H1 (cell line): ENCODE measurements at regions not wholly inside any gene's neighbourhood (a gene's known extent, or its start where the extent isn't known, plus 50 kb on each side); places are given as distances from the start of the nearest gene placed in this dataset.

Experiments used
- CTCF ChIA-PET: fragments of 300-600 bp; sonication (Branson Sonifier 250); formaldehyde crosslinking; loops from one replicate; lab custom pipeline; 2021; ENCODE audit not compliant: partially characterized antibody; lab: Charles Lee
- POLR2A ChIA-PET: fragments of 300-600 bp; sonication (Branson Sonifier 250); formaldehyde crosslinking; loops from one replicate; lab custom pipeline; 2021; ENCODE audit warnings: inconsistent platforms; ENCODE audit not compliant: partially characterized antibody; lab: Charles Lee
- DNase-seq, 2 experiments: peaks; one replicate each; pipeline versions ENCODE4 v3.0.0 to v3.0.0-alpha.2; 2010 to 2022; ENCODE audit warnings: low spot score in 2 of 2, low read depth in 1 of 2, mixed read lengths in 1 of 2
- FAIRE-seq: peaks from 2 replicates; lab custom pipeline; 2011; peaks lifted over from hg19 to GRCh38; lab: Jason Lieb, UNC
- H2AFZ ChIP-seq: 2 replicates; pipeline ENCODE4 v1.8.1; 2012; ENCODE audit warnings: low read length, inconsistent platforms
- H2AK5ac ChIP-seq: 2 replicates; pipeline ENCODE4 v1.6.1; 2013; ENCODE audit warnings: low read depth, low read length
- H2BK120ac ChIP-seq: replicated peaks from 2 replicates; pipeline ENCODE3; 2013; ENCODE audit warnings: low read depth, low read length, inconsistent platforms
- H2BK12ac ChIP-seq: 2 replicates; pipeline ENCODE4 v1.6.1; 2013; ENCODE audit warnings: low read depth, low read length
- H2BK15ac ChIP-seq: 2 replicates; pipeline ENCODE4 v1.6.1; 2013; ENCODE audit warnings: low read length
- H2BK20ac ChIP-seq: 2 replicates; pipeline ENCODE4 v1.6.1; 2013; ENCODE audit warnings: low read length
- H2BK5ac ChIP-seq: 2 replicates; pipeline ENCODE4 v1.6.1; 2013; ENCODE audit warnings: low read depth, low read length
- H3K14ac ChIP-seq: 2 replicates; pipeline ENCODE4 v1.6.1; 2013; ENCODE audit warnings: inconsistent platforms; ENCODE audit not compliant: insufficient read length
- H3K18ac ChIP-seq: 2 replicates; pipeline ENCODE4 v1.6.1; 2013; ENCODE audit warnings: low read length; ENCODE audit errors: extremely low read depth
- H3K23ac ChIP-seq: 2 replicates; pipeline ENCODE4 v1.6.1; 2013; ENCODE audit warnings: inconsistent platforms; ENCODE audit not compliant: insufficient read length
- H3K23me2 ChIP-seq: 2 replicates; pipeline ENCODE4 v1.6.1; 2013; ENCODE audit warnings: low read depth, low read length
- H3K27ac ChIP-seq: 2 replicates; pipeline ENCODE4 v1.6.1; 2011; ENCODE audit warnings: low read depth, low read length, inconsistent platforms
- H3K27me3 ChIP-seq, 4 experiments: replicated peaks in 1 of 4; 1 replicate in 1 of 4; 2 replicates in 3 of 4; pipeline versions ENCODE4 v1.6.1 to v1.8.1; 2011 to 2013; ENCODE audit warnings: low read length in 3 of 4, mild to moderate bottlenecking in 3 of 4, inconsistent platforms in 2 of 4, mixed read lengths in 2 of 4, moderate library complexity in 1 of 4; ENCODE audit not compliant: control insufficient read depth in 3 of 4, insufficient read depth in 3 of 4; ENCODE audit errors: extremely low read depth in 1 of 4
- H3K36me3 ChIP-seq, 4 experiments: 2 replicates each; pipeline versions ENCODE4 v1.6.1 to v1.8.1; 2011 to 2013; ENCODE audit warnings: mild to moderate bottlenecking in 4 of 4, low read length in 3 of 4, moderate library complexity in 2 of 4, control low read depth in 1 of 4, inconsistent platforms in 1 of 4; ENCODE audit not compliant: insufficient read depth in 4 of 4, control insufficient read depth in 2 of 4
- H3K4ac ChIP-seq: replicated peaks from 2 replicates; pipeline ENCODE3; 2013; ENCODE audit warnings: low read length, low read depth, mixed read lengths, inconsistent platforms; ENCODE audit not compliant: insufficient read length
- H3K4me1 ChIP-seq, 4 experiments: replicated peaks in 1 of 4; 1 replicate in 1 of 4; 2 replicates in 3 of 4; pipeline versions ENCODE4 v1.6.1 to v1.8.1; 2011 to 2013; ENCODE audit warnings: low read length in 3 of 4, inconsistent platforms in 2 of 4, mixed read lengths in 1 of 4; ENCODE audit not compliant: insufficient read depth in 4 of 4, control insufficient read depth in 3 of 4
- H3K4me2 ChIP-seq, 2 experiments: 2 replicates each; pipeline versions ENCODE4 v1.6.1 to v1.8.1; 2011 to 2013; ENCODE audit warnings: low read depth in 2 of 2, low read length in 2 of 2, control low read depth in 1 of 2, inconsistent platforms in 1 of 2, mild to moderate bottlenecking in 1 of 2; ENCODE audit not compliant: insufficient read depth in 1 of 2
- H3K4me3 ChIP-seq, 4 experiments: fragments of 200-600, 300-600 bp in 1 of 4; sonication (generic), shearing (Covaris generic), sonication (Bioruptor Twin) in 1 of 4; 2 replicates each; pipeline versions ENCODE4 v1.5.1 to v1.8.1; 2011 to 2016; ENCODE audit warnings: low read length in 4 of 4, low read depth in 3 of 4, control low read depth in 2 of 4, inconsistent platforms in 2 of 4, mild to moderate bottlenecking in 2 of 4, mixed read lengths in 1 of 4, moderate library complexity in 1 of 4; ENCODE audit not compliant: insufficient read depth in 2 of 4; ENCODE audit errors: extremely low read depth in 1 of 4
- H3K56ac ChIP-seq: replicated peaks from 2 replicates; pipeline ENCODE3; 2013; ENCODE audit warnings: low read depth, mild to moderate bottlenecking, mixed read lengths, low read length, inconsistent platforms; ENCODE audit not compliant: insufficient read length
- H3K79me1 ChIP-seq: 2 replicates; pipeline ENCODE4 v1.6.1; 2013; ENCODE audit warnings: low read depth, low read length, control low read depth
- H3K79me2 ChIP-seq, 2 experiments: 2 replicates each; pipeline versions ENCODE4 v1.6.1 to v1.8.1; 2012 to 2013; ENCODE audit warnings: low read length in 2 of 2, mild to moderate bottlenecking in 2 of 2, inconsistent platforms in 1 of 2; ENCODE audit not compliant: insufficient read depth in 2 of 2, control insufficient read depth in 1 of 2
- H3K9ac ChIP-seq, 4 experiments: replicated peaks in 1 of 4; 1 replicate in 1 of 4; 2 replicates in 3 of 4; pipeline versions ENCODE4 v1.6.1 to v1.8.1; 2011 to 2013; ENCODE audit warnings: low read depth in 3 of 4, low read length in 3 of 4, control low read depth in 2 of 4, mild to moderate bottlenecking in 2 of 4, moderate library complexity in 2 of 4, inconsistent platforms in 1 of 4; ENCODE audit errors: extremely low read depth in 1 of 4
- H3K9me3 ChIP-seq, 2 experiments: 2 replicates each; pipeline versions ENCODE4 v1.6.1 to v1.8.1; 2012 to 2013; ENCODE audit warnings: mild to moderate bottlenecking in 2 of 2, moderate library complexity in 2 of 2, control low read depth in 1 of 2, inconsistent platforms in 1 of 2, low read depth in 1 of 2, low read length in 1 of 2, mixed read lengths in 1 of 2; ENCODE audit not compliant: insufficient read depth in 2 of 2
- H4K20me1 ChIP-seq, 2 experiments: replicated peaks in 1 of 2; 2 replicates each; pipeline versions ENCODE3 to v1.8.1; 2011 to 2013; ENCODE audit warnings: inconsistent platforms in 2 of 2, low read length in 2 of 2, mild to moderate bottlenecking in 1 of 2; ENCODE audit not compliant: insufficient read depth in 2 of 2, control insufficient read depth in 1 of 2
- H4K5ac ChIP-seq: 2 replicates; pipeline ENCODE4 v1.6.1; 2013; ENCODE audit warnings: low read length, low read depth, mixed read lengths, inconsistent platforms; ENCODE audit not compliant: insufficient read length
- H4K8ac ChIP-seq: 2 replicates; pipeline ENCODE4 v1.8.0; 2013; ENCODE audit warnings: mild to moderate bottlenecking, moderate library complexity, low read length, inconsistent platforms; ENCODE audit not compliant: insufficient read depth; ENCODE audit errors: extremely low read depth
- H4K91ac ChIP-seq: replicated peaks from 2 replicates; pipeline ENCODE3; 2013; ENCODE audit warnings: low read length, mixed read lengths, inconsistent platforms; ENCODE audit not compliant: insufficient read length
- CHD1 ChIP-seq: IDR thresholded peaks from 2 replicates; pipeline ENCODE4 v1.6.1; 2012; ENCODE audit warnings: low read depth, low read length, improper control_type of control experiment
- CREB1 ChIP-seq: IDR thresholded peaks from 2 replicates; pipeline ENCODE4 v1.6.1; 2012; ENCODE audit warnings: inconsistent platforms
- RXRA ChIP-seq: IDR thresholded peaks from 2 replicates; pipeline ENCODE4 v1.6.1; 2011; ENCODE audit warnings: low read depth, mild to moderate bottlenecking, low read length, moderate library complexity; ENCODE audit not compliant: insufficient read depth
- SP1 ChIP-seq: IDR thresholded peaks from 2 replicates; pipeline ENCODE4 v1.6.1; 2011; ENCODE audit warnings: low read depth, low read length
- TBP ChIP-seq: IDR thresholded peaks from 2 replicates; pipeline ENCODE4 v1.6.1; 2011; ENCODE audit warnings: low read depth, low read length, improper control_type of control experiment
- WGBS, 2 experiments: shearing (Covaris generic) in 1 of 2; methylation state at CpG; one replicate each; pipeline versions ENCODE4 v1.1.6 to v1.1.7; 2013 to 2015; ENCODE audit warnings: low lambda C conversion rate in 2 of 2, mixed read lengths in 2 of 2, inconsistent platforms in 1 of 2, low coverage in 1 of 2, missing lambda C conversion rate in 1 of 2; ENCODE audit not compliant: insufficient replicate concordance in 2 of 2, insufficient coverage in 1 of 2, insufficient read length in 1 of 2; ENCODE audit errors: extremely low coverage in 1 of 2, missing lambda C conversion rate in 1 of 2; 5-methylcytosine and 5-hydroxymethylcytosine counted together

- no peaks in the 10 kb centered on the region for H3K27me3 ChIP-seq
- H2BK15ac ChIP-seq, result no peak overlapping the region
- H4K91ac ChIP-seq, result no peak overlapping the region
- H3K14ac ChIP-seq, result no peak overlapping the region
- POLR2A ChIA-PET, result no interaction called here
- H3K56ac ChIP-seq, result no peak overlapping the region
- WGBS, 2 experiments, result 17% methylated on average over 1 of the region's 1 CpG; no CpG with 5 or more reads in 1 of the 2 experiments
- H3K36me3 ChIP-seq, result no peaks in the 10 kb centered on the region
- no peaks in the 10 kb centered on the region for H3K23me2 ChIP-seq
- H4K20me1 ChIP-seq, result no peaks in the 10 kb centered on the region
- DNase-seq (no peak), FAIRE-seq (no peak)
- H2AK5ac ChIP-seq, result no peak overlapping the region
- no peak overlapping the region for H2BK20ac ChIP-seq
- no peak overlapping the region for H2BK120ac ChIP-seq
- H3K23ac ChIP-seq, result no peak overlapping the region
- H4K5ac ChIP-seq, result no peak overlapping the region
- no peak overlapping the region for H3K27ac ChIP-seq
- no peaks in the 10 kb centered on the region for H3K9me3 ChIP-seq
- H2BK5ac ChIP-seq, result no peak overlapping the region
- H3K79me1 ChIP-seq, result no peaks in the 10 kb centered on the region
- no peak overlapping the region for H3K18ac ChIP-seq
- H3K4me1 ChIP-seq, result no peaks in the 10 kb centered on the region
- no peak overlapping the region for H3K9ac ChIP-seq
- no peak overlapping the region for H2BK12ac ChIP-seq
- CTCF ChIA-PET, result interaction anchor here (1.1 to 4.6 kb wide), 5 partner anchors 10 to 677 kb away, joined by 3 to 36 read pairs (median 4); partner anchors contain the start of gene FAM50B
- no peak overlapping the region for H3K4me2 ChIP-seq
- H2AFZ ChIP-seq, result no peak overlapping the region
- H3K4ac ChIP-seq, result no peak overlapping the region
- no peak overlapping the region for H3K4me3 ChIP-seq
- H3K79me2 ChIP-seq, result no peaks in the 10 kb centered on the region
- TF ChIP-seq SP1 (no peak), TBP (no peak), RXRA (no peak), CREB1 (no peak), CHD1 (no peak)
- TF ChIP-seq, all 59 proteins: peak for 0
- no peak overlapping the region for H4K8ac ChIP-seq
These were observed 108.1 kb downstream of the FAM50B start for GRCh38 chr6:3957321-3957720.
